HepG2 (cell line): ENCODE measurements at regions not wholly inside any gene's neighbourhood (a gene's known extent, or its start where the extent isn't known, plus 50 kb on each side); places are given as distances from the start of the nearest gene placed in this dataset.

Source experiments
- ATAC-seq: fragments of 200-7000 bp; cut with Tn5 transposase; 3 replicates; pipeline ENCODE4 v1.9.1; 2020; ENCODE audit warnings: mild to moderate bottlenecking, moderate library complexity
- BruUV-seq: library from RNA; stranded (reverse); fragments of 400-500 nt; replicated peaks from 2 replicates; lab custom pipeline; 2021; lab: Mats Ljungman, UMichigan
- CTCF ChIA-PET: fragments of 300-600 bp; formaldehyde crosslinking; extraction: SDS; loops from one replicate; lab custom pipeline; 2021; ENCODE audit warnings: low total read pairs, inconsistent platforms, low intra/inter-chr PET ratio; lab: Yijun Ruan, JAX
- POLR2A ChIA-PET: fragments of 350-600 bp; sonication (Branson Sonifier 250); formaldehyde crosslinking; loops from one replicate; lab custom pipeline; 2020; ENCODE audit warnings: antibody characterized with exemption, inconsistent platforms; lab: Yijun Ruan, JAX
- DNase-seq: peaks from one replicate; pipeline ENCODE4 v3.0.0-alpha.2; 2015; ENCODE audit warnings: low spot score
- FAIRE-seq: peaks from 3 replicates; lab custom pipeline; 2011; peaks lifted over from hg19 to GRCh38; lab: Jason Lieb, UNC
- H2AFZ ChIP-seq: one replicate; pipeline ENCODE4 v1.6.1; 2011; ENCODE audit warnings: low read length, inconsistent platforms
- H3K27ac ChIP-seq: fragments of 300-600 bp; 3 replicates; pipeline ENCODE4 v1.8.0; 2011; ENCODE audit warnings: mixed run types, mild to moderate bottlenecking, mixed read lengths, low read length, inconsistent platforms; ENCODE audit not compliant: insufficient read depth; ENCODE audit errors: extremely low read length
- H3K27me3 ChIP-seq, 2 experiments: fragments of 200-600 bp in 1 of 2; 2 replicates in 1 of 2; 3 replicates in 1 of 2; pipeline versions ENCODE4 v1.6.0 to v1.8.0; 2011; ENCODE audit warnings: low read length in 2 of 2, mild to moderate bottlenecking in 2 of 2, moderate library complexity in 2 of 2, inconsistent platforms in 1 of 2; ENCODE audit not compliant: insufficient read depth in 2 of 2, control insufficient read depth in 1 of 2
- H3K36me3 ChIP-seq, 2 experiments: fragments of 200-600 bp in 1 of 2; replicated peaks in 1 of 2; 2 replicates in 1 of 2; 3 replicates in 1 of 2; pipeline versions ENCODE4 v1.5.1 to v1.8.0; 2011; ENCODE audit warnings: low read length in 2 of 2, inconsistent platforms in 1 of 2; ENCODE audit not compliant: insufficient read depth in 2 of 2, control insufficient read depth in 1 of 2
- H3K4me1 ChIP-seq: 2 replicates; pipeline ENCODE4 v1.5.1; 2012; ENCODE audit warnings: low read length, inconsistent platforms; ENCODE audit not compliant: insufficient read depth
- H3K4me2 ChIP-seq: 2 replicates; pipeline ENCODE4 v1.6.0; 2011; ENCODE audit warnings: low read depth, low read length, inconsistent platforms
- H3K4me3 ChIP-seq, 3 experiments: fragments of 200-600 bp in 1 of 3; sonication (generic), shearing (Covaris generic) in 1 of 3; replicated peaks in 1 of 3; 2 replicates each; pipeline ENCODE4 v1.5.1; 2011 to 2016; ENCODE audit warnings: low read length in 3 of 3, inconsistent platforms in 2 of 3, low read depth in 2 of 3, mild to moderate bottlenecking in 2 of 3, control low read depth in 1 of 3, mixed read lengths in 1 of 3; ENCODE audit not compliant: insufficient read depth in 1 of 3
- H3K79me2 ChIP-seq: one replicate; pipeline ENCODE4 v1.6.1; 2011; ENCODE audit warnings: low read length, inconsistent platforms; ENCODE audit not compliant: insufficient read depth
- H3K9ac ChIP-seq: 2 replicates; pipeline ENCODE4 v1.6.0; 2011; ENCODE audit warnings: mild to moderate bottlenecking, low read depth, low read length, inconsistent platforms; ENCODE audit not compliant: insufficient read depth
- H3K9me3 ChIP-seq: 2 replicates; pipeline ENCODE4 v1.5.1; 2012; ENCODE audit warnings: mild to moderate bottlenecking, low read length
- H4K20me1 ChIP-seq: 2 replicates; pipeline ENCODE4 v1.6.0; 2011; ENCODE audit warnings: inconsistent platforms, mild to moderate bottlenecking, low read length, moderate library complexity; ENCODE audit not compliant: insufficient read depth
- CREM ChIP-seq, 2 experiments: sonication (generic) in 1 of 2; formaldehyde crosslinking in 1 of 2; IDR thresholded peaks; 2 replicates each; pipeline versions ENCODE4 v1.4.0 to v1.6.1; 2016 to 2020; ENCODE audit warnings: antibody characterized with exemption in 1 of 2, mild to moderate bottlenecking in 1 of 2, missing genetic modification reagents in 1 of 2
- ELF1 ChIP-seq: sonication (generic); formaldehyde crosslinking; IDR thresholded peaks from 2 replicates; pipeline ENCODE4 v1.4.0; 2020; ENCODE audit warnings: missing genetic modification reagents
- MED1 ChIP-seq: sonication (generic); formaldehyde crosslinking; IDR thresholded peaks from 2 replicates; pipeline ENCODE4 v1.4.0; 2020; ENCODE audit warnings: missing genetic modification reagents
- PCBP1 ChIP-seq: fragments of 200-400 bp; formaldehyde crosslinking; IDR thresholded peaks from 2 replicates; pipeline ENCODE4 v1.6.1; 2017; ENCODE audit warnings: mild to moderate bottlenecking, low read depth, low read length, borderline replicate concordance
- STAG1 ChIP-seq: sonication (generic); formaldehyde crosslinking; IDR thresholded peaks from 2 replicates; pipeline ENCODE4 v1.4.0; 2020; ENCODE audit warnings: missing genetic modification reagents
- THYN1 ChIP-seq: sonication (generic); formaldehyde crosslinking; IDR thresholded peaks from 2 replicates; pipeline ENCODE4 v1.8.1; 2023; ENCODE audit warnings: low read depth, mild to moderate bottlenecking, moderate library complexity, missing genetic modification reagents, borderline replicate concordance
- TMF1 ChIP-seq: sonication (generic); formaldehyde crosslinking; IDR thresholded peaks from 2 replicates; pipeline ENCODE4 v1.8.1; 2022; ENCODE audit warnings: low read depth, missing genetic modification reagents
- ZFP1 ChIP-seq: IDR thresholded peaks from 2 replicates; pipeline ENCODE4 v1.6.1; 2016
- WGBS: methylation state at CpG from one replicate; pipeline ENCODE4 v1.1.6; 2017; ENCODE audit warnings: low lambda C conversion rate; 5-methylcytosine and 5-hydroxymethylcytosine counted together
- in situ Hi-C: cut with HindIII; loops from 2 replicates; pipeline ENCODE4 v1.10.0; 2017; ENCODE audit warnings: low pct_unique_long_range_greater_than_20kb; ENCODE audit not compliant: extremely low pct_ligation_motif_present
- intact Hi-C: fragments of 100-400 bp; cut with micrococcal nuclease; formaldehyde crosslinking; loops from one replicate; pipeline ENCODE4 v1.10.0; 2022; ENCODE audit not compliant: unreplicated experiment
- TF ChIP-seq, protein P1 (sequence below): IDR thresholded peaks from 2 replicates; pipeline ENCODE4 v1.6.1; 2018; ENCODE audit warnings: missing genetic modification reagents
- TF ChIP-seq, protein P2 (sequence below): IDR thresholded peaks from 2 replicates; pipeline ENCODE4 v1.6.1; 2016; ENCODE audit warnings: missing compliant biosample characterization, missing genetic modification reagents, borderline replicate concordance
- TF ChIP-seq, protein P3 (sequence below): sonication (generic); formaldehyde crosslinking; IDR thresholded peaks from 2 replicates; pipeline ENCODE4 v1.4.0; 2020; ENCODE audit warnings: mild to moderate bottlenecking, missing genetic modification reagents, borderline replicate concordance
- TF ChIP-seq, protein P4 (sequence below): sonication (generic); formaldehyde crosslinking; IDR thresholded peaks from 2 replicates; pipeline ENCODE4 v1.9.0; 2021; ENCODE audit warnings: missing genetic modification reagents, mild to moderate bottlenecking, borderline replicate concordance

DNA sequence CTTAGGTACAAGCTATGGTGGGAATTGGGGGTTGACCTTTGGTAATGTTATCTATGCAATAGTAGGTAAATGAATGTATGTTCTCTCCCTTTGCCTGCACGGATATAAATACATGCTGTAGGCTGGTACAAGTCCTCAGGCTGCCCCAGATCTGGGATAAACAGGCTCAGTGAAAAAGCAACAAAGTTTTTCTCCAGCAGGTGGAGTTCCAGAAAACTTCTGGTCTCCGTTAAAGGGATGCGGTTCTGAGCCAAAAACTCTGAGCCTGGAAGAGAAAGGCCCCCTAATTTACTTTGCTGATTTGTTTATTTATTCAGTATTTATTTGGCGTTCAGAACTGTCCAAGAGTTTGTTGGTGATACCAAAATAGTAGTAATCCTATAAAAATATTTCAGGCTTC, 204.7 kb downstream of the ADRA2A start:
- ChIA-PET CTCF (interaction anchor here (0.9 kb wide), 1 partner anchor 318 kb away, joined by 3 read pairs; no protein-coding TSS in a partner anchor), POLR2A (no interaction called here)
- FAIRE-seq (peak; percentile 8), ATAC-seq (peak; percentile 68; the same call in 2 of the 3 replicates), DNase-seq (peak; percentile 3)
- Histone ChIP-seq H3K9me3 (no peaks in the 10 kb centered on the region), H3K27me3 (no peaks in the 10 kb centered on the region), H3K36me3 (no peaks in the 10 kb centered on the region), H3K9ac (no peak overlapping the region), H3K4me2 (no peak overlapping the region), H3K27ac (no peak overlapping the region), H4K20me1 (no peaks in the 10 kb centered on the region), H3K79me2 (no peaks in the 10 kb centered on the region), H3K4me1 (no peaks in the 10 kb centered on the region), H3K4me3 (no peak overlapping the region), H2AFZ (no peak overlapping the region)
- WGBS, result 3% methylated on average over 4 of the region's 4 CpGs
- TF ChIP-seq TMF1 (CRISPR knock-in tag) (no peak), STAG1 (CRISPR knock-in tag) (peak; percentile 28; the same call in 1 of the 2 replicates), MED1 (no peak)
- TF ChIP-seq, protein P1, sequence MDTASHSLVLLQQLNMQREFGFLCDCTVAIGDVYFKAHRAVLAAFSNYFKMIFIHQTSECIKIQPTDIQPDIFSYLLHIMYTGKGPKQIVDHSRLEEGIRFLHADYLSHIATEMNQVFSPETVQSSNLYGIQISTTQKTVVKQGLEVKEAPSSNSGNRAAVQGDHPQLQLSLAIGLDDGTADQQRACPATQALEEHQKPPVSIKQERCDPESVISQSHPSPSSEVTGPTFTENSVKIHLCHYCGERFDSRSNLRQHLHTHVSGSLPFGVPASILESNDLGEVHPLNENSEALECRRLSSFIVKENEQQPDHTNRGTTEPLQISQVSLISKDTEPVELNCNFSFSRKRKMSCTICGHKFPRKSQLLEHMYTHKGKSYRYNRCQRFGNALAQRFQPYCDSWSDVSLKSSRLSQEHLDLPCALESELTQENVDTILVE (CRISPR knock-in tag), result no peak
- TF ChIP-seq, protein P2, sequence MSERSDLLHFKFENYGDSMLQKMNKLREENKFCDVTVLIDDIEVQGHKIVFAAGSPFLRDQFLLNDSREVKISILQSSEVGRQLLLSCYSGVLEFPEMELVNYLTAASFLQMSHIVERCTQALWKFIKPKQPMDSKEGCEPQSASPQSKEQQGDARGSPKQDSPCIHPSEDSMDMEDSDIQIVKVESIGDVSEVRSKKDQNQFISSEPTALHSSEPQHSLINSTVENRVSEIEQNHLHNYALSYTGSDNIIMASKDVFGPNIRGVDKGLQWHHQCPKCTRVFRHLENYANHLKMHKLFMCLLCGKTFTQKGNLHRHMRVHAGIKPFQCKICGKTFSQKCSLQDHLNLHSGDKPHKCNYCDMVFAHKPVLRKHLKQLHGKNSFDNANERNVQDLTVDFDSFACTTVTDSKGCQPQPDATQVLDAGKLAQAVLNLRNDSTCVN (CRISPR knock-in tag), result no peak
- BruUV-seq, result no TSS peak
- in situ Hi-C loops, result no loop called here
- intact Hi-C loops, result loop anchor here (10.0 kb wide), 1 partner anchor 197 kb away; no protein-coding TSS in a partner anchor

DNA sequence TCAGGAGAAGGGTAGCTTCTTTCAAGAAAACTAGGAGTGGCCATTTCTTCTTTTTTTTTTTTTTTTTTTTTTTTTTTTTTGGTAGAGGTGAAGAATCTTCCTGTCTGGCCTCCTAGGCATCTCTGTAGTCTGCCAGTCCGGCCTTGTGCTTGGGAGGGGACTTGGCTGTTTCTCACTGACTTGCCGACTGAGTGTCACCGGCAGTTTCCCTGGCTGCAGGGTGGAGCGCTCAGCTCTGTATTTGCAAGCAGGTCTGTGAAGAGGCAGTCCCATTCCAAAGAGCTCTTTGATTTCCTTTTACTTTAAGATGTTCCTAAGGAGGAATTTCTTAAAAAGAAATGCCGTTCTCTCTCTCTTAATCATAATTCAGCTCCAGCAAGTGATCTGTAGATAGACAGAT, 212.6 kb downstream of the ADRA2A start:
- no peak for FAIRE-seq
- TF ChIP-seq ZFP1 (CRISPR knock-in tag) (no peak), THYN1 (CRISPR knock-in tag) (no peak), ELF1 (CRISPR knock-in tag) (no peak), CREM (IDR thresholded peaks at IDR 0.05) (no peak), CREM (CRISPR knock-in tag; IDR thresholded peaks at IDR 0.05) (no peak), PCBP1 (no peak)
- TF ChIP-seq, protein P3, sequence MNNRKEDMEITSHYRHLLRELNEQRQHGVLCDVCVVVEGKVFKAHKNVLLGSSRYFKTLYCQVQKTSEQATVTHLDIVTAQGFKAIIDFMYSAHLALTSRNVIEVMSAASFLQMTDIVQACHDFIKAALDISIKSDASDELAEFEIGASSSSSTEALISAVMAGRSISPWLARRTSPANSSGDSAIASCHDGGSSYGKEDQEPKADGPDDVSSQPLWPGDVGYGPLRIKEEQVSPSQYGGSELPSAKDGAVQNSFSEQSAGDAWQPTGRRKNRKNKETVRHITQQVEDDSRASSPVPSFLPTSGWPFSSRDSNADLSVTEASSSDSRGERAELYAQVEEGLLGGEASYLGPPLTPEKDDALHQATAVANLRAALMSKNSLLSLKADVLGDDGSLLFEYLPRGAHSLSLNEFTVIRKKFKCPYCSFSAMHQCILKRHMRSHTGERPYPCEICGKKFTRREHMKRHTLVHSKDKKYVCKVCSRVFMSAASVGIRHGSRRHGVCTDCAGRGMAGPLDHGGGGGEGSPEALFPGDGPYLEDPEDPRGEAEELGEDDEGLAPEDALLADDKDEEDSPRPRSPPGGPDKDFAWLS (CRISPR knock-in tag), result no peak
- TF ChIP-seq, protein P4, sequence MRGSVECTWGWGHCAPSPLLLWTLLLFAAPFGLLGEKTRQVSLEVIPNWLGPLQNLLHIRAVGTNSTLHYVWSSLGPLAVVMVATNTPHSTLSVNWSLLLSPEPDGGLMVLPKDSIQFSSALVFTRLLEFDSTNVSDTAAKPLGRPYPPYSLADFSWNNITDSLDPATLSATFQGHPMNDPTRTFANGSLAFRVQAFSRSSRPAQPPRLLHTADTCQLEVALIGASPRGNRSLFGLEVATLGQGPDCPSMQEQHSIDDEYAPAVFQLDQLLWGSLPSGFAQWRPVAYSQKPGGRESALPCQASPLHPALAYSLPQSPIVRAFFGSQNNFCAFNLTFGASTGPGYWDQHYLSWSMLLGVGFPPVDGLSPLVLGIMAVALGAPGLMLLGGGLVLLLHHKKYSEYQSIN (CRISPR knock-in tag), result no peak

More for the DNA sequence above, 212.6 kb downstream of the ADRA2A start:
- Histone ChIP-seq H3K4me3 (no peak overlapping the region), H3K27ac (no peak overlapping the region), H3K36me3 (no peaks in the 10 kb centered on the region), H3K9ac (no peak overlapping the region), H2AFZ (no peak overlapping the region), H4K20me1 (no peaks in the 10 kb centered on the region), H3K4me1 (no peaks in the 10 kb centered on the region), H3K79me2 (no peaks in the 10 kb centered on the region), H3K27me3 (peaks cover 0 to 2% of the 10 kb centered on the region in 2 experiments; a peak in 1 of 5 replicates), H3K9me3 (no peaks in the 10 kb centered on the region), H3K4me2 (no peak overlapping the region)
- 2% methylated on average over 5 of the region's 5 CpGs for WGBS
- in situ Hi-C loops, result no loop called here
- intact Hi-C loops, result loop anchor here (10.0 kb wide), 1 partner anchor 205 kb away; no protein-coding TSS in a partner anchor
- ATAC-seq, result no peak
- no TSS peak for BruUV-seq
- ChIA-PET CTCF (no interaction called here), POLR2A (no interaction called here)
- no peak for DNase-seq
